Renal cortical epithelial cell (primary cell): ENCODE measurements at regions not wholly inside any gene's neighbourhood (a gene's known extent, or its start where the extent isn't known, plus 50 kb on each side); places are given as distances from the start of the nearest gene placed in this dataset.

Experiments
- DNase-seq: peaks from one replicate; pipeline ENCODE4 v3.0.0-alpha.2; 2011; ENCODE audit warnings: low read depth

GRCh38 chr10:124287791-124288190 is 130.9 kb downstream of the OAT start:
- DNase-seq, result no peak

GRCh38 chr10:124287071-124287685 is 131.5 kb downstream of the OAT start:
- no peak for DNase-seq

DNA sequence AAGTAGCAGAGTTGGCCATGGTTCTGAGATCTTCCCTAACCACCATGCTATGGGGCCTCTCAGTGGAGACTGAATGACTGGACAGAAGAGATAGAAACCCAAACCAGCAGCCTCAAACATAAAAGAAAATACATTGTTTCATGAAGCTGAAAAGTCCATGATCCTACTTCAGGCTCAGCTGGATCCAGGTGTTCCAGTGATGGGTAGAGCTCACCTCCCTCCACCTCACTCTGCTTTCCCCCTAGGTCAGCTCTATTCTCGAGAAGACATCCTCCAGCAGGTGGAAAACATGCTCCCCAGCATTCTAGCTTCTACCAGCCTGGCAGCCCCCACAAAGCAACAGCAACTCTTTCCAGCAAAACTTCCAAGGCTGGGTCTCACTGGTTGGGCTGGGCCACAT is 132.1 kb downstream of the OAT start:
- DNase-seq, result no peak

DNA sequence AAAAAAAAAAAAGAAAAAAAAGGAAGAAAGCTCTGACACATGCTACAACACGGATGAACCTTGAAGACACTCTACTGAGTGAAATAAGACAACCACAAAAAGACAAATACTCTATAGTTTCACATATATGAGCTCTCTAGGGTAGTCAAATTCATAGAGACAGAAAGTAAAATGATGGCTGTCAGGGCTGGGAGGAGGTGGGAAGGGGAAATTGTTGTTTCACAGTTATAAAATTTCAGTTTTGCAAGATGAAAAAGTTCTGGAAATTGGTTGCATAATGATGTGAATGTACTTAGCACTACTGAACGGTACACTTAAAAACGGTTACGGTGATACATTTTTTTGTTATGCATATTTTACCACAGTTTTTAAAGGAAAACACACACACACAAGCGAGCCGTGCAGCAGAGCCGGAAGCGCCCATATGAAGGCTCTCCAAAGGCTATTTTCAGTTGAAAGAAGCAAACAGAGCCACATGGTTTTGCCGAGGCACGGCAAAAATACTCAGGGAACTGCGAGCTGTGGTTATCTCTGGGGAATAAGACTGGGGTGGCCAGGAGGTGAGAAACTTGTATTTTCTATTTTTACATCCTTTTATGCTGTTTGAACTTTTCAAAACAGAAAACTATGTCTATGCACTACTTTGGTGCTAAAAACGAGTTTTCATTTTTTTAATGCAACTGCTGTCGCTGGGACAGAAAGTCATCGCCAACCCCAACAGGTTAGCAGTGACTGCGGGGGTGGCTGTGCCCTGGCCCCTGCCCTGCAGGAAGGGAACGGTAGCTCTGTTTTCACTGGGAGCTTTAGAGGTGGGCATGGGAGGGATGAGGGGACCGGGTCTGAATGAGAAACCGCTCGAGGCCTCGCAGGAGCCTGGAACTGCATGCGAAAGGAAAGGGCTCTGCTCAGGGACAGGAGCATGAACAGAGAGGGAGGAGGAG is 132.9 kb downstream of the OAT start:
- DNase-seq, result no peak

DNA sequence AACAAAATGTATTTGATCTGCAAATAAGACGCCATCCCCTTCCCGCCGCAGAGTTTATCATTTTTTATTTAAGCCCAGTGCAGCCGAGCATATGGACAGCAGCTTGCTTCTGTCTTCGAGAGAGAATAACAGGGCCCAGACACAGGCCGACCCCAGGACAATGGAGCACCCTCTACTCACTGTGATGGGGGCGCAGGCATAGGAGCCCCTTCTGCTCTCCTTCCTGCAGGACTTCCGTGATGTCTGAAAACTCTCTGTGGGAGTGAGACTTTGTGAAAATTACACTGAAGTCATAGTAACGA is 134.8 kb downstream of the OAT start:
- DNase-seq, result no peak

GRCh38 chr10:124283215-124283948 is 135.3 kb downstream of the OAT start:
- no peak for DNase-seq

- DNase-seq, result no peak
Observed at GRCh38 chr10:124282326-124282725, 136.4 kb downstream of the OAT start.

- no peak for DNase-seq
Observed at GRCh38 chr10:124281666-124282065, 137.1 kb downstream of the OAT start.

DNA sequence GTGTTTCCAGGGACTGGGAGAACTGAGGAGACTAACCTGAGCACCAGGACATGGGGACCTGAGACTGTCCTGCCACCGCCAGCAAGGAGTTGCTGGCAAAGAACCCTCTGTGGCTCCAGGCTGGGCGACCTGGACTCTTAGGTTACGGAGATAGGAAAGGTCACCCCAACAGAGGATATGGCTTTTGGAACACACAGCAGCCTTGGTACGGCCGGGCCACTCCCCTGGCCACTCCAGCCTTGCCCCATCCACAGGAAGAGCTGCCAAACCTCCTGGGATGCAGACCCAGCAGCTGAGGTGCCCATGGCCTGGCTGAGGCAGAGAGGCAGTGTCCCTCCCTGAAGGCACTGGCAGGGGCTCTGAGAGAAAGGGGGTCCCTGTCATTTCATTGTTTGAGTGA is 137.8 kb downstream of the OAT start:
- no peak for DNase-seq

- no peak for DNase-seq
Observed at GRCh38 chr10:124279882-124280281, 138.8 kb downstream of the OAT start.

- no peak for DNase-seq
Observed at GRCh38 chr10:124279298-124279697, 139.4 kb downstream of the OAT start.

DNA sequence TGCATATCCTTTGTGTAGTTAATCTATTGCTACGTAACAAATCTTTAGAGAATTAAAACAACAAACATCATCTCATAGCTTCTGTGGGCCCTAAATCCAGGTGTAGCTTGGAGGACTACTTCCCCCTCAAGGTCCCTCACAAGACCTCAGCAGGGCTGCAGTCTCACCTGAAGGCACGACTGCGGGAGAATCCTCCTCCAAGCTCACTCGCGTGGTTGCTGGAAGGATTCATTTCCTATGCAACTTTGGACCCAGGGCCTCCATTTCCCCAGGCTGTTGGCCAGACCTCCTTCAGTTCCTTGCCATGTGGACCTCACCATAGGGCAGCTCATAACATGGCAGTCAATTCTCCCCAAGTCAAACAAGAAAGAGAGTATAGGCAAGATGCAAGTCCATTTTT is 140.4 kb downstream of the OAT start:
- no peak for DNase-seq

DNA sequence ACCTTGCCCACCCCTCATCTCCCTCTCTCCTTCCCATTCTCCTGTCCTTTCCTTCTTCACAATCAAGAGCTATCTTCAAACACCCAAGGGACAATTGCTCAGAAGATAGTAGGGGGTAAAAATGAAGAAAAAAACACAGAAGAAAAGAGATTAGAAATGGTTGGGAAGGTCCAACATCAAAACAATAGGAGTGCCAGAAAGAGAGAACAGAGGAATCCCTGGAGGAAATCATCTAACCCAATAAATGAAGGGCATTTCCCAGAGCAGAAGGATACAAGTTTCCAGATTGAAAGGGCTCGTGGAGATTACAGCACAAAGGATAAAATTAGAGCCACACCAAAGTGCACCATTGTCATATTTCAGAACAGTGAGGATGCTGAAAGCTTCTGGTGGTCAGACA is 145.6 kb downstream of the OAT start:
- no peak for DNase-seq

GRCh38 chr10:124271676-124272075 is 147.0 kb downstream of the OAT start:
- DNase-seq, result no peak

GRCh38 chr10:124270530-124271327 is 148.0 kb downstream of the OAT start:
- no peak for DNase-seq

GRCh38 chr10:124268976-124269375 is 149.7 kb downstream of the OAT start:
- DNase-seq, result no peak

GRCh38 chr10:124267911-124268549 is 150.7 kb downstream of the OAT start:
- no peak for DNase-seq

GRCh38 chr10:124267231-124267885 is 151.4 kb downstream of the OAT start:
- no peak for DNase-seq

DNA sequence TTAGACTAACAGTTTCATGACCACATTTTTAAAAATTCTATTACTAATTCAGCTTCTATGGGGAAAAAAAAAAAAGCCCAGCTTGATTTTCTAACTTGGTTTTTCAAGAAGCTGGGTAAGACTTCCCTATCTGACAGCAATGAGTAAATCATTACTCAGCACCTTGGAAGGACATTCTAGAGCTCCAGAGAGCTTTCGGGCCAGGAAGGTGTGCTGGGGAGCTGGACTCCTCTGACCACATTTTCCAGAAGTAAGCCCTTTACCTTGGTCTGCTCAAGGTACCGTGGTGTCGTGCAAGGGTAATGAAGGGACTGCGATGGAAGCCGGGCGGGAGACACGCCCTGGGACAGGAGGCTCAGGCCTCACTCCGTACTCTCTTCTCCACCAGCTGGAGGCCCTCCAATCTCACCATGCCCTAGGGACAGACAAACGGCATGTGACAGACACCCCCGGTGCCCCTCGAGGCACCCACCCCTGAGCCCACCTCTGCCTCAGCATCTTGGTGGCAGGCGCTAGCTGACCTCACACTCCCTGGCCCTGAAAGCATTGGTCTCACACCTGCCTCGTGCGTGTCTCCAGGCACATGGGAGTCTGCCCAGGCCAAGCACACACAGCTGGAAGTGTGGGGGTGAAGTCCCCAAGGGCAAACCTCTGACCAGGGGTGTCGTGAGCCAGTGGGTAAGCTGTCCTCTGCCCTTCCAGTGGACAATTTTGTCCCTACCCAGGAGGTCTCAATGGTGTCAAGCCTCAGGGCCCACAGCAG is 152.1 kb downstream of the OAT start:
- DNase-seq, result peak; percentile 9

- DNase-seq, result no peak
Observed at GRCh38 chr10:124265776-124266467, 152.8 kb downstream of the OAT start.
